Thyroid gland (tissue), 4 donors: ENCODE measurements at regions not wholly inside any gene's neighbourhood (a gene's known extent, or its start where the extent isn't known, plus 50 kb on each side); places are given as distances from the start of the nearest gene placed in this dataset.
A peak's percentile ranks its signal among the peaks of the same experiment; 100 is the strongest.

Experiments
- CTCF ChIP-seq, 6 experiments: fragments of 200-600 bp in 3 of 6; fragments of 450-650 bp in 3 of 6; sonication (generic) in 3 of 6; IDR thresholded peaks; one replicate each; pipeline ENCODE4 v1.5.1; 2016 to 2019; ENCODE audit warnings: antibody characterized with exemption in 6 of 6, mild to moderate bottlenecking in 2 of 6, inconsistent platforms in 1 of 6, moderate library complexity in 1 of 6
- POLR2A ChIP-seq, 2 donors: fragments of 450-650 bp; IDR thresholded peaks; one replicate each; pipeline ENCODE4 v1.6.1; 2017; ENCODE audit warnings: antibody characterized with exemption in 2 of 2, mild to moderate bottlenecking in 2 of 2, moderate library complexity in 1 of 2

GRCh38 chr6:26272171-26272637, 92.8 kb upstream of the BTN3A2 start:
- TF ChIP-seq CTCF (IDR thresholded peaks at IDR 0.05) (peak in 1 of 6 experiments; percentile 7), POLR2A (IDR thresholded peaks at IDR 0.05) (no peak)
